NCI-H1694 (cell line): ENCODE measurements at regions not wholly inside any gene's neighbourhood (a gene's known extent, or its start where the extent isn't known, plus 50 kb on each side); places are given as distances from the start of the nearest gene placed in this dataset.

Experiments used
- DNase-seq: peaks from one replicate; lab custom pipeline; 2025; lab: John Stamatoyannopoulos, UW

- DNase-seq, result no peak
Measured at GRCh38 chr18:60663060-60663989, 290.8 kb upstream of the MC4R start.

GRCh38 chr18:60664736-60665135 lies 292.2 kb upstream of the MC4R start:
- no peak for DNase-seq

- no peak for DNase-seq
Measured at GRCh38 chr18:60667016-60667415, 294.4 kb upstream of the MC4R start.

GRCh38 chr18:60668583-60668982 lies 296.0 kb upstream of the MC4R start:
- peak; percentile 11 for DNase-seq

GRCh38 chr18:60669938-60670337 lies 297.4 kb upstream of the MC4R start:
- DNase-seq, result no peak

- no peak for DNase-seq
Measured at GRCh38 chr18:60671021-60671420, 298.4 kb upstream of the MC4R start.

GRCh38 chr18:60675126-60675525 lies 302.6 kb upstream of the MC4R start:
- no peak for DNase-seq

- no peak for DNase-seq
Measured at GRCh38 chr18:60675801-60676200, 303.2 kb upstream of the MC4R start.

GRCh38 chr18:60676815-60677214 lies 304.2 kb upstream of the MC4R start:
- no peak for DNase-seq

- DNase-seq, result no peak
Measured at GRCh38 chr18:60684843-60685513, 312.4 kb upstream of the MC4R start.

GRCh38 chr18:60686142-60686541 lies 313.6 kb upstream of the MC4R start:
- DNase-seq, result no peak

- DNase-seq, result no peak
Measured at GRCh38 chr18:60691061-60691460, 318.5 kb upstream of the MC4R start.

GRCh38 chr18:60693426-60693825 lies 320.9 kb upstream of the MC4R start:
- no peak for DNase-seq

- no peak for DNase-seq
Measured at GRCh38 chr18:60698901-60699300, 326.3 kb upstream of the MC4R start.

- no peak for DNase-seq
Measured at GRCh38 chr18:60722742-60723141, 350.2 kb upstream of the MC4R start.

- no peak for DNase-seq
Measured at GRCh38 chr18:60732143-60732542, 359.6 kb upstream of the MC4R start.

GRCh38 chr18:60739212-60739611 lies 366.6 kb upstream of the MC4R start:
- no peak for DNase-seq

GRCh38 chr18:60740313-60740712 lies 367.7 kb upstream of the MC4R start:
- DNase-seq, result no peak

- no peak for DNase-seq
Measured at GRCh38 chr18:60746491-60746890, 373.9 kb upstream of the MC4R start.

- no peak for DNase-seq
Measured at GRCh38 chr18:60746919-60747318, 374.3 kb upstream of the MC4R start.

- DNase-seq, result no peak
Measured at GRCh38 chr18:60753753-60754152, 381.2 kb upstream of the MC4R start.

GRCh38 chr18:60754413-60755009 lies 381.9 kb upstream of the MC4R start:
- no peak for DNase-seq

- DNase-seq, result no peak
Measured at GRCh38 chr18:60755134-60755533, 382.6 kb upstream of the MC4R start.
